ENCODE measurements at regions not wholly inside any gene's neighbourhood (a gene's known extent, or its start where the extent isn't known, plus 50 kb on each side); places are given as distances from the start of the nearest gene placed in this dataset.

DNA sequence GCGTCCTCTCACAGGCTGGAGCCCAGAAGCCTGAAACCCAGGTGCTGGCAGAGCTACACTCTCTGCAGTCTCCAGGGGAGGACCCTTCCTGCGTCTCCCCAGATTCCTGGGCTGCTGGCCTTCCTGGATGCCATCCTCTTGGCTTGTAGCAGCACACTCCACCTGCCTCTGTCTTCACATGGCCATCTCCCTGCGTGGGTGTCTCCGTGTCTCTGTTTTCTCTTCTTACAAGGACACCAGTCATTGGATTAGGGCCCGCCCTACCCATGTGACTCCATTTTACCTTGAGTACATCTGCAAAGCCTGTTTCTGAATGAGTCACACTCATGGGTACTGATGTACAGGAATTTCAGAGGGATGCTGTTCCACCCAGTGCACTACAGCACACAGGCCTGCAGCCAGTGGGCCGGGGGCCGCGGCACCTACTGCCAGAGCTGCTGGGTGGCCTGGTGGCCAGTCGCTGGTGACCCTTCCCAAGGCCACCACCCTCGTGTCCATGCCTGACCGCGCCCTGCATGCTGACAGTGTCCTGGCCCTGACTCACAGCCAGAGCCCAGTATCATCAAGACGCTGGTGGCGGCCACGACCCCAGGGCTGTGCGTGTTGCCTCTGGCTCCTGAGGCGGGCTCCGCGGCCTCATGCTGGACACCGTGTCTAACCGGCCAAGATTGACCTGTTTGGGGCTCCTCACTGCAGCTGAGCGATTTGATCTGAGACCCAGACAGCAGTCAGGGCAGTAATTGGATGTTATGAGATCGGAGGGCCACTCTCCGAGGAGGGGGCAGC lies 63.6 kb upstream of the NKX1-1 start:
- CTCF ChIA-PET = no interaction called here
- no peaks in the 10 kb centered on the region for H4K20me1 ChIP-seq (replicated peaks; ENCODE audit: control insufficient read depth, extremely low read depth, insufficient read depth, low read length)
- intact Hi-C loops (cut with micrococcal nuclease) (no loop called here), dilution Hi-C loops (cut with MboI; ENCODE audit: extremely low pct_ligation_motif_present, low sequenced_read_pairs) (no loop called here)
- peaks cover 0 to 4% of the 10 kb centered on the region in 2 experiments for H3K27me3 ChIP-seq (ENCODE audit: control insufficient read depth in 2 of 2, insufficient read depth in 2 of 2, low read length in 2 of 2)
- H3K9ac ChIP-seq (replicated peaks; ENCODE audit: extremely low read depth, insufficient read depth, low read length) = no peak overlapping the region
- FAIRE-seq (no peak), DNase-seq (ENCODE audit: low read depth, low spot score) (no peak)
- H3K4me1 ChIP-seq (ENCODE audit: control insufficient read depth, extremely low read depth, insufficient read depth, low read length) = no peaks in the 10 kb centered on the region
- POLR2A ChIA-PET = no interaction called here
- no peaks in the 10 kb centered on the region for H3K79me2 ChIP-seq (ENCODE audit: control insufficient read depth, insufficient read depth, low read length)
- no TSS peak for BruUV-seq (replicated peaks)
- no peak overlapping the region for H3K4me3 ChIP-seq (replicated peaks in 1 of 3; ENCODE audit: insufficient read depth in 1 of 3, low read depth in 1 of 3, low read length in 3 of 3)
- H3K4me2 ChIP-seq (ENCODE audit: insufficient read depth, low read length) = no peak overlapping the region
- H3K9me3 ChIP-seq (replicated peaks; ENCODE audit: control insufficient read depth, insufficient read depth, low read length) = no peaks in the 10 kb centered on the region
- H3K9me1 ChIP-seq (replicated peaks; ENCODE audit: control insufficient read depth, extremely low read depth, insufficient read depth, low read length) = no peaks in the 10 kb centered on the region
- TF ChIP-seq EZH2 (IDR thresholded peaks at IDR 0.05; ENCODE audit: borderline replicate concordance, low read depth, low read length, severe bottlenecking) (no peak), MYC (IDR thresholded peaks at IDR 0.05; ENCODE audit: low read depth, low read length) (no peak), JUN (IDR thresholded peaks at IDR 0.05; ENCODE audit: borderline replicate concordance, insufficient read depth, insufficient read length, low read depth) (no peak), GATA2 (IDR thresholded peaks at IDR 0.05; ENCODE audit: insufficient read depth, insufficient read length, low read depth, low read length) (no peak), POLR2A (IDR thresholded peaks at IDR 0.05; ENCODE audit: low read depth, low read length) (no peak), POLR2AphosphoS5 (IDR thresholded peaks at IDR 0.05; ENCODE audit: insufficient read depth, low read depth, low read length) (no peak), FOS (IDR thresholded peaks at IDR 0.05; ENCODE audit: borderline replicate concordance, insufficient read depth, low read length) (no peak)
- TF ChIP-seq, protein P1, sequence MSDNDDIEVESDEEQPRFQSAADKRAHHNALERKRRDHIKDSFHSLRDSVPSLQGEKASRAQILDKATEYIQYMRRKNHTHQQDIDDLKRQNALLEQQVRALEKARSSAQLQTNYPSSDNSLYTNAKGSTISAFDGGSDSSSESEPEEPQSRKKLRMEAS (IDR thresholded peaks at IDR 0.05; ENCODE audit: insufficient read depth, insufficient read length) = no peak
- TF ChIP-seq, protein P2, sequence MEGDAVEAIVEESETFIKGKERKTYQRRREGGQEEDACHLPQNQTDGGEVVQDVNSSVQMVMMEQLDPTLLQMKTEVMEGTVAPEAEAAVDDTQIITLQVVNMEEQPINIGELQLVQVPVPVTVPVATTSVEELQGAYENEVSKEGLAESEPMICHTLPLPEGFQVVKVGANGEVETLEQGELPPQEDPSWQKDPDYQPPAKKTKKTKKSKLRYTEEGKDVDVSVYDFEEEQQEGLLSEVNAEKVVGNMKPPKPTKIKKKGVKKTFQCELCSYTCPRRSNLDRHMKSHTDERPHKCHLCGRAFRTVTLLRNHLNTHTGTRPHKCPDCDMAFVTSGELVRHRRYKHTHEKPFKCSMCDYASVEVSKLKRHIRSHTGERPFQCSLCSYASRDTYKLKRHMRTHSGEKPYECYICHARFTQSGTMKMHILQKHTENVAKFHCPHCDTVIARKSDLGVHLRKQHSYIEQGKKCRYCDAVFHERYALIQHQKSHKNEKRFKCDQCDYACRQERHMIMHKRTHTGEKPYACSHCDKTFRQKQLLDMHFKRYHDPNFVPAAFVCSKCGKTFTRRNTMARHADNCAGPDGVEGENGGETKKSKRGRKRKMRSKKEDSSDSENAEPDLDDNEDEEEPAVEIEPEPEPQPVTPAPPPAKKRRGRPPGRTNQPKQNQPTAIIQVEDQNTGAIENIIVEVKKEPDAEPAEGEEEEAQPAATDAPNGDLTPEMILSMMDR (IDR thresholded peaks at IDR 0.05; ENCODE audit: extremely low read depth in 1 of 2, insufficient read depth in 1 of 2, low read depth in 1 of 2, low read length in 2 of 2) = no peak
- H2AFZ ChIP-seq (ENCODE audit: low read depth, low read length) = no peak overlapping the region
- no peak overlapping the region for H3K27ac ChIP-seq (ENCODE audit: insufficient read depth, low read depth, low read length)
- H3K36me3 ChIP-seq (ENCODE audit: control insufficient read depth in 2 of 2, extremely low read depth in 1 of 2, insufficient read depth in 2 of 2, low read length in 2 of 2) = no peaks in the 10 kb centered on the region

All from endothelial cell of umbilical vein (primary cell).